ENCODE measurements at regions not wholly inside any gene's neighbourhood (a gene's known extent, or its start where the extent isn't known, plus 50 kb on each side); places are given as distances from the start of the nearest gene placed in this dataset.

DNA sequence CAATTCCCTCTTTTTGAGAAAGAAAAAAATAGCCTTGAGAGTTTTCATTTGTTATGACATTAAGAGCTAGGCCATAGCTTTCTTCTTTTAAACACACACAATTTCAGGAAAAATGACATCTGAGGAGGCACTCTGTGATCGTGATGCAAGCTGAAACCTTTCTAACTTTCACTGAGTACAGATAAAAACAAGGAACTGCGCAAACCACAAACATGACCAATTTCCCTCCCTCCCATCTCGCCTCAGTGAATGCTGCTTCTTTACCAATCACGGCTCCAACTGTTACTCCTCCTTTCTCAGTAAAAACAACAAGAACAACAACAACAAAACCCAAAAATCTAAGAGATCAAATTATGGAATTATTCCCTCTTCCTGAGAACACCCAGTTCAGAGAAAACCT lies 626.8 kb downstream of the TLL1 start:
- Mint-ChIP-seq H3K36me3 (ENCODE audit: low read depth) (no peaks in the 10 kb centered on the region), H3K27ac (no peak overlapping the region), H3K4me1 (no peaks in the 10 kb centered on the region), H3K27me3 (no peaks in the 10 kb centered on the region), H3K9me3 (no peaks in the 10 kb centered on the region), H3K4me3 (no peak overlapping the region)
- POLR2A ChIA-PET = no interaction called here
- no peak for DNase-seq
- CTCF ChIA-PET = interaction anchor here (0.6 kb wide), 1 partner anchor 522 kb away, joined by 3 read pairs; no protein-coding TSS in a partner anchor

GRCh38 chr4:166501941-166502382 lies 628.9 kb downstream of the TLL1 start:
- Mint-ChIP-seq H3K27me3 (no peaks in the 10 kb centered on the region), H3K4me1 (no peaks in the 10 kb centered on the region), H3K36me3 (ENCODE audit: low read depth) (no peaks in the 10 kb centered on the region), H3K4me3 (no peak overlapping the region), H3K9me3 (no peaks in the 10 kb centered on the region), H3K27ac (no peak overlapping the region)
- CTCF ChIA-PET = no interaction called here
- DNase-seq = no peak
- POLR2A ChIA-PET = no interaction called here

GRCh38 chr4:166502660-166503059 lies 629.6 kb downstream of the TLL1 start:
- POLR2A ChIA-PET = no interaction called here
- no peaks in the 10 kb centered on the region for H3K36me3 Mint-ChIP-seq (ENCODE audit: low read depth)

GRCh38 chr4:166506051-166506450 lies 633.0 kb downstream of the TLL1 start:
- ChIA-PET CTCF (no interaction called here), POLR2A (no interaction called here)
- H3K27me3 Mint-ChIP-seq = no peaks in the 10 kb centered on the region
- no peak overlapping the region for H3K27ac Mint-ChIP-seq
- H3K36me3 Mint-ChIP-seq (ENCODE audit: low read depth) = no peaks in the 10 kb centered on the region
- H3K4me1 Mint-ChIP-seq = no peaks in the 10 kb centered on the region
- H3K9me3 Mint-ChIP-seq = no peaks in the 10 kb centered on the region
- no peak overlapping the region for H3K4me3 Mint-ChIP-seq
- no peak for DNase-seq

More at GRCh38 chr4:166502660-166503059, 629.6 kb downstream of the TLL1 start:
- no peak overlapping the region for H3K27ac Mint-ChIP-seq
- CTCF ChIA-PET = no interaction called here
- H3K9me3 Mint-ChIP-seq = no peaks in the 10 kb centered on the region
- H3K4me1 Mint-ChIP-seq = no peaks in the 10 kb centered on the region
- no peak overlapping the region for H3K4me3 Mint-ChIP-seq
- no peak for DNase-seq
- H3K27me3 Mint-ChIP-seq = no peaks in the 10 kb centered on the region

GRCh38 chr4:166512267-166512666 lies 639.2 kb downstream of the TLL1 start:
- POLR2A ChIA-PET = no interaction called here
- H3K4me3 Mint-ChIP-seq = no peak overlapping the region
- no peak overlapping the region for H3K27ac Mint-ChIP-seq
- DNase-seq = no peak
- no peaks in the 10 kb centered on the region for H3K36me3 Mint-ChIP-seq (ENCODE audit: low read depth)
- no peaks in the 10 kb centered on the region for H3K9me3 Mint-ChIP-seq
- no peaks in the 10 kb centered on the region for H3K4me1 Mint-ChIP-seq
- CTCF ChIA-PET = no interaction called here
- H3K27me3 Mint-ChIP-seq = no peaks in the 10 kb centered on the region

DNA sequence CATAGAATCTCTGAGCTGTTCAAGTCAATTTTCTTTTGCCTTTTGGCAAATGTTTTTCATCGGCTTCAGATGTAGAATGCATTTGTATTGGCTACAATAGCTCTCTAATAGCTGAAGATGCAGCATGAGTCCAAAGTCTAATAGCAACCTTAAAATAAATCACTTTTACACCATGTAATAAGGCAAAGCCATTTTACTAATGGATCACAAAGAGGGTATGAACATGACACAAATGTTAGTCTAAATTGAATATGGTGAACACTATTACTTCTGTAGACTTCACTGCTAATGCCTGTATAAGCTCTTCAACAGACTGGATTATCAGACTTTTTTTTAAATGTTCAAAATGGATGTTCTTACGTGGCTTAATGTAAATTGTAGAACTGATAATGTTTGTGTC lies 645.3 kb downstream of the TLL1 start:
- CTCF ChIA-PET = interaction anchor here (0.6 kb wide), 1 partner anchor 24 kb away, joined by 3 read pairs; no protein-coding TSS in a partner anchor

DNA sequence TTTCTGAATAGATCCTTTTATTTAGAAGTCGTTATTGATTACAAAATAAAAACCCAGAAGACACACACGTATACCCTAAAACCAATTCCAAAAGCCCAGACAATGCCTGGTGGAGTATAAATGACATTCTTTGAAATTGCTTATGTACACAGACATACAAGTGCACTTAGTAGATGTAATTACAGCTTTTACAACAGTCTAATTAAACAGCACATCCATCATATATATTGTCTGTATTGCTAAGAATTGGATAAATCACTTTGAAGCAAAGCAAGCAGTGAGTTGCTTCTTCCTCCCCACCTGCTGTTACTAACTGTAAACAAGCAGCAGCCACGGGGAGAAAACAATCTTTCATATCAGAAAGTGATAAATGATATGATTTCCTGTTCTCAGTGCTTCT lies 645.7 kb downstream of the TLL1 start:
- Mint-ChIP-seq H3K4me3 (no peak overlapping the region), H3K4me1 (no peaks in the 10 kb centered on the region), H3K27me3 (no peaks in the 10 kb centered on the region)

More for the DNA sequence above, 645.3 kb downstream of the TLL1 start:
- no peaks in the 10 kb centered on the region for H3K27me3 Mint-ChIP-seq
- no peak overlapping the region for H3K4me3 Mint-ChIP-seq
- POLR2A ChIA-PET = no interaction called here
- H3K9me3 Mint-ChIP-seq = peaks cover 18% of the 10 kb centered on the region
- no peaks in the 10 kb centered on the region for H3K4me1 Mint-ChIP-seq
- H3K36me3 Mint-ChIP-seq (ENCODE audit: low read depth) = no peaks in the 10 kb centered on the region
- H3K27ac Mint-ChIP-seq = no peak overlapping the region
- no peak for DNase-seq

GRCh38 chr4:166519774-166520173 lies 646.7 kb downstream of the TLL1 start:
- POLR2A ChIA-PET = no interaction called here
- no peak overlapping the region for H3K4me3 Mint-ChIP-seq
- H3K9me3 Mint-ChIP-seq = peaks cover 18% of the 10 kb centered on the region
- CTCF ChIA-PET = no interaction called here
- H3K4me1 Mint-ChIP-seq = no peaks in the 10 kb centered on the region
- H3K36me3 Mint-ChIP-seq (ENCODE audit: low read depth) = no peaks in the 10 kb centered on the region
- no peak for DNase-seq
- no peaks in the 10 kb centered on the region for H3K27me3 Mint-ChIP-seq
- H3K27ac Mint-ChIP-seq = no peak overlapping the region

More for the DNA sequence above, 645.7 kb downstream of the TLL1 start:
- ChIA-PET CTCF (no interaction called here), POLR2A (no interaction called here)
- Mint-ChIP-seq H3K9me3 (peaks cover 18% of the 10 kb centered on the region), H3K36me3 (ENCODE audit: low read depth) (no peaks in the 10 kb centered on the region), H3K27ac (no peak overlapping the region)
- no peak for DNase-seq

GRCh38 chr4:166527500-166527899 lies 654.5 kb downstream of the TLL1 start:
- Mint-ChIP-seq H3K27me3 (no peaks in the 10 kb centered on the region), H3K4me3 (no peak overlapping the region), H3K9me3 (peaks cover 5% of the 10 kb centered on the region), H3K36me3 (ENCODE audit: low read depth) (no peaks in the 10 kb centered on the region), H3K27ac (no peak overlapping the region), H3K4me1 (no peaks in the 10 kb centered on the region)
- no peak for DNase-seq
- CTCF ChIA-PET = no interaction called here
- POLR2A ChIA-PET = no interaction called here

DNA sequence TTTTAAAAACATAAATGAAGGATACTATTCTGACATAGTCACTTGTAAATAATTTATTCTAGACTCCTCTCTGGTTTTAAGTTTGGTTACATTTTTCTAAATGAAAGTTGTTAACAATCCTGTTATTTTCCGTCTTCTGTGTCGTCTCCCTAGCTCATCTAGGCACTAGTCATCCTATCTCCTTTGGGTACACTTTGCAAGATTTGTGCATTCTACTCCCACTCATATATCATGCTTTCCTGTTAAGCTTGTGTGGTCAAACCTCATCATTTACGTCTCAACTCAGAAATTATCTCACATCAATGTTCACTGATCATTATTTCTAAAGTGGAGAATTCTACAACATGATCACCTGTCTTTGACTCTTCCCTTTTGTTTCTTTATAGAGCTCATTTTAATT lies 658.7 kb downstream of the TLL1 start:
- Mint-ChIP-seq H3K36me3 (ENCODE audit: low read depth) (no peaks in the 10 kb centered on the region), H3K9me3 (peaks cover 3% of the 10 kb centered on the region), H3K4me1 (no peaks in the 10 kb centered on the region), H3K27me3 (no peaks in the 10 kb centered on the region), H3K27ac (no peak overlapping the region), H3K4me3 (no peak overlapping the region)
- ChIA-PET POLR2A (no interaction called here), CTCF (no interaction called here)
- DNase-seq = no peak

- Mint-ChIP-seq H3K4me1 (no peaks in the 10 kb centered on the region), H3K36me3 (ENCODE audit: low read depth) (no peaks in the 10 kb centered on the region), H3K27ac (no peak overlapping the region), H3K9me3 (peaks cover 4% of the 10 kb centered on the region), H3K27me3 (no peaks in the 10 kb centered on the region), H3K4me3 (no peak overlapping the region)
- ChIA-PET CTCF (no interaction called here), POLR2A (no interaction called here)
- no peak for DNase-seq
Measured at GRCh38 chr4:166535865-166536264, 662.8 kb downstream of the TLL1 start.

GRCh38 chr4:166538491-166539005 lies 665.5 kb downstream of the TLL1 start:
- POLR2A ChIA-PET = no interaction called here
- Mint-ChIP-seq H3K27me3 (no peaks in the 10 kb centered on the region), H3K9me3 (peaks cover 7% of the 10 kb centered on the region), H3K4me1 (no peaks in the 10 kb centered on the region), H3K27ac (no peak overlapping the region), H3K36me3 (ENCODE audit: low read depth) (no peaks in the 10 kb centered on the region), H3K4me3 (no peak overlapping the region)
- no peak for DNase-seq
- CTCF ChIA-PET = no interaction called here

GRCh38 chr4:166546009-166546408 lies 673.0 kb downstream of the TLL1 start:
- ChIA-PET POLR2A (no interaction called here), CTCF (no interaction called here)
- H3K4me1 Mint-ChIP-seq = no peaks in the 10 kb centered on the region
- H3K27ac Mint-ChIP-seq = no peak overlapping the region
- no peak for DNase-seq
- H3K4me3 Mint-ChIP-seq = no peak overlapping the region
- H3K9me3 Mint-ChIP-seq = peaks cover 1% of the 10 kb centered on the region
- no peaks in the 10 kb centered on the region for H3K27me3 Mint-ChIP-seq
- H3K36me3 Mint-ChIP-seq (ENCODE audit: low read depth) = no peaks in the 10 kb centered on the region

GRCh38 chr4:166577639-166578038 lies 656.7 kb downstream of the SPOCK3 start:
- DNase-seq = no peak
- no peaks in the 10 kb centered on the region for H3K4me1 Mint-ChIP-seq
- H3K36me3 Mint-ChIP-seq (ENCODE audit: low read depth) = no peaks in the 10 kb centered on the region
- no peaks in the 10 kb centered on the region for H3K27me3 Mint-ChIP-seq
- H3K9me3 Mint-ChIP-seq = peaks cover 6% of the 10 kb centered on the region
- no peak overlapping the region for H3K4me3 Mint-ChIP-seq
- H3K27ac Mint-ChIP-seq = no peak overlapping the region
- CTCF ChIA-PET = no interaction called here
- POLR2A ChIA-PET = no interaction called here

- ChIA-PET CTCF (no interaction called here), POLR2A (no interaction called here)
- H3K27me3 Mint-ChIP-seq = no peaks in the 10 kb centered on the region
- no peaks in the 10 kb centered on the region for H3K4me1 Mint-ChIP-seq
- no peak overlapping the region for H3K4me3 Mint-ChIP-seq
- no peaks in the 10 kb centered on the region for H3K36me3 Mint-ChIP-seq (ENCODE audit: low read depth)
- peaks cover 8% of the 10 kb centered on the region for H3K9me3 Mint-ChIP-seq
- no peak for DNase-seq
- H3K27ac Mint-ChIP-seq = no peak overlapping the region
Measured at GRCh38 chr4:166585491-166585890, 648.8 kb downstream of the SPOCK3 start.

All from activated CD4-positive, alpha-beta memory T cell treated with anti-CD3 and anti-CD28 coated beads, Interleukin-2, amount 10 ng/mL, durations not matched to agents 7 days and 5 days (primary cell).